NCI-H187 treated with DMSO at 0.1 percent for 48 hours (cell line): ENCODE measurements at regions not wholly inside any gene's neighbourhood (a gene's known extent, or its start where the extent isn't known, plus 50 kb on each side); places are given as distances from the start of the nearest gene placed in this dataset.

Source experiments
- DNase-seq: peaks from one replicate; lab custom pipeline; 2025; lab: John Stamatoyannopoulos, UW

DNA sequence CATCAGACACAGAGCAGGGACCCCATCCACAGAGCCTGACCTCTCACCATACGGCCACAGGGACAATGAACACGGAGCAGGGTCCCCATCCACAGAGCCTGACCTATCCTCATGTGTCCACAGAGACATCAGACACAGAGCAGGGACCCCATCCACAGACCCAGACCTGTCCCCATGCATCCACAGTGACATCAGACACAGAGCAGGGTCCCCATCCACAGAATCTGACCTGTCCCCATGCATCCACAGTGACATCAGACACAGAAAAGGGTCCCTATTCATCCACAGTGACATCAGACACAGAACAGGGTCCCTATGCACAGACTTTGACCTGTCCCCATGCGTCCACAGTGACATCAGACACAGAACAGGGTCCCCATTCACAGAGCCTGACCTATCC lies 325.1 kb upstream of the RAB6C start:
- no peak for DNase-seq

DNA sequence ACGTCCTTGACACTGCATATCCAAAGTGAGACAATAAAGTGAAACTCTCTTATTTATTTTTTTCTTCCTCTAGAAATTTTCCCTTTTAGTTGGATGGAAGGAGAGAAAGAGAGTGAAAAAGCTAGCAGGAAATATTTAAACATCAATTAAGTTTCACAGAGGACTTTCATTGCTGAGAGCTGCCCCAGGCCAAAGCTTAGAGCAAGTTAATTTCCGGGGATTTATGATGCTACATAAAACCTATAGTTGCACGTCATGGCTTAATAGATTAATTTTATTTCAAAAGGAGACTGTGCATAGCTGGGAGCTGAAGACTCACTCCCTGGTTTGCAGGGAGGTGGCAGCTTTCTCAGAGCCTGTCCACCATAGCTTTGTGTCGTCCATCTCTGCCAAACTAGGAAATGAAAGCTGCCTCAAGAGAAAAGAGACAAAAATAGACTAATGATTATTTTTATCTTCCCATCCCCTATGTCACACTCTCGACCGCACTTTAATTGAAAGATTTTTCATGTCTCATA lies 323.3 kb upstream of the RAB6C start:
- no peak for DNase-seq

DNA sequence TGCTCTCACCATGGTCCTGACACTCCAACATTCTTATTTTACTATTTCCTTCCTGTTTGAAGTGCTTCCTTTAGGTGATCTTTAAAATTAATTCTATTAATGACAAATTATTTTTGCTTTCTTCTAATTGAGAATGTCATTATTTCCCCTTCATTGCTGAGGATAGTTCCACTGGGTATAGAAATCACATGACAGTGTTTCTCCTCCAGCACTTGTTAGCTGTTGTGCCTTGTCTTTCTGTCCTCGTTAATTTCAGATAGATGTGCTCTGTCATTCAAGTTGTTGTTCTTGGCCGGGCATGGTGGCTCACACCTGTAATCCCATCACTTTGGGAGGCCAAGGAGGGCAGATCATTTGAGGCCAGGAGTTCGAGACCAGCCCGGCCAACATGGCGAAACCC lies 321.0 kb upstream of the RAB6C start:
- no peak for DNase-seq

GRCh38 chr2:129661935-129662334 lies 317.5 kb upstream of the RAB6C start:
- no peak for DNase-seq

- DNase-seq = no peak
Measured at GRCh38 chr2:129667577-129667976, 311.9 kb upstream of the RAB6C start.

DNA sequence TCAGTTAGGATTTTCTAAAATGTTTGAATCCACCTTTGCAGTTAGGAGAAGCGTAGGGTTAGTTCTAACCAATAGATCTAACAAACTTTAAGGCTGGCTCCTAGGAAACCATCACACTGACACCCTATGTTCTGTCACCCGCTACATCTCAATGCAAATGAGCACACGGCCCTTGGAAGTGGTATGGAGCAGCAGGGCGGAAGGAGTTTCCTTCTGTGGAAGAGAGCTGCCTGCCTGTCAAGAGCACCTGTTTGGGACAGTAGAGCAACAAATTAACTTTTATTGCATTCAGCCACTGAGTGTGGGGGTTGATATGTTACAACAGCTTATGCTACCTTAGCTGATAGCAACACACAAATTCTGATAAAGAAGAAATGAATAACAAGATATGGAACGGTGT lies 306.9 kb upstream of the RAB6C start:
- no peak for DNase-seq

GRCh38 chr2:129673234-129673633 lies 306.2 kb upstream of the RAB6C start:
- DNase-seq = no peak

DNA sequence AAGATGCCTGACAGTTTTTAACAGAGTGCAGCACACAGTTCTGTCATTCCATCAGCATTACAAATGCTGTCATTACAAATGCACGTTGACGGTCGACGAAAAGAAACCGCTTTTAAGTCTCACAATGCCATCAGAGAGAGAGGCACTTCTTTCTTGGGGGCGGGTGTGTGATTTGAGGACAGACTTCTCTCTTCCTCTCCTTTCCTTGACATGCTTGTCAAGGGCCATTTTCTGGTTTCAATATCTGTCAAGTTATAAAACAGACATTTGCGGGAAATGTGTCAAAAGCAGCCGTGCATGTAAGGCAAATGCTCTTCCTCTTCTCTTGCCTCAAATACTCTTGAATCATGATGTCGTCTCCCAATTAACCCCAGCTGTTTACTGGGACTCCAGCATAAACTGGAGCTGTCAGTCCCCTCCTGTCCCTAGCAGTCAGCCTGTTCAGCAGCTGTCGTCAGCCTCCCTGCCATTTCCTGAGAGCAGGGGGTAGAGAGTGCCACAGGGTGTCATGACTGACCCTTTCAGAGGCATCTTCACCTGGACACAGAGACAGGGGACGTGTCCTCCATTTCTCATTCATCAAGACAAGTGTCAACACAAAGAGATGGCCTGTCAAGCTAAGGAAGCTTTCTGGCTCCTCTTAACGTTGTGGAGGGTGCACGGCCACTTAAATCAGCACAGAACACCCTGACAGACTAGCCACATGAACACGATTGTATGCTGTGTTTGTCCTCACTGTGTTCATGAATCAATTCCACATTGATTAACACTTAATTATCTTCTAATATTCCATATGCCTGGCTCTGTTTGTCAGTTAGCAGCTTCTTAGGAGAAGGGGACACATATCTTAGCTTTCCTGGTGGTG lies 305.4 kb upstream of the RAB6C start:
- DNase-seq = peak; percentile 5

- DNase-seq = no peak
Measured at GRCh38 chr2:129678751-129679150, 300.7 kb upstream of the RAB6C start.

- DNase-seq = no peak
Measured at GRCh38 chr2:129681788-129682187, 297.7 kb upstream of the RAB6C start.

GRCh38 chr2:129689653-129690448 lies 289.6 kb upstream of the RAB6C start:
- no peak for DNase-seq

DNA sequence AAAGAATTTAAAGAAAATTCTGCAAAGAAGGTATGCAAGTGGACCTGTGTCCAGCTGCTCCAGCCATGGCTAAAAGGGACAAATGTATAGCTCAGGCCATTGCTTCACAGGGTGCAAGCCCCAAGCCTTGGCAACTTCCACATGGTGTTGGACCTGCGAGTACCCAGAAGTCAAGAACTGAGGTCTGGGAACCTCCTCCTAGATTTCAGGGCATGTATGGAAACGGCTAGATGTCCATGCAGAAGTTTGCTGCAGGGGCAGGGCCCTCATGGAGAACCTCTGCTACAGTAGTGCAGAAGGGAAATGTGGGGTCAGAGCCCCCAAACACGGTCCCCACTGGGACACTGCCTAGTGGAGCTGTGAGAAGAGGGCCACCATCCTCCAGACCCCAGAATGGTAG lies 284.0 kb upstream of the RAB6C start:
- no peak for DNase-seq

DNA sequence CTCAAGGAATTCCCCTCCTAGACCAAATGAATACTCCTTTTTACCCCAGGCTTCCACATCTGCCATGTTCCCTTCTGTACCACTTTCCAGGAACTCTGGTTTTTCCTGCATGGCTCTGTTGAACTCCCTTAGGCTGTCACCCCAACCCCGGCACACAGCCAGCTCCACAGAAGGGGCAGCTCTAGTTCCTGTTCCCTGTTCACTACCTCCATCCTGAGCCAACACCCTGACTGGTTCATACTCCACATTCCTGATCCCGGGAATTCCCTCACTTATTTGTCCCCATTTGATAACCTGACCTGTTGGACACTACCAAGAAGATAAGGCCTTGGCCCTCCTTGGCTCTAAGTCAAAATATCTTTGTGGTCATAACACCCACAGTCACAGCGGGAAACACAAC lies 280.9 kb upstream of the RAB6C start:
- DNase-seq = no peak

DNA sequence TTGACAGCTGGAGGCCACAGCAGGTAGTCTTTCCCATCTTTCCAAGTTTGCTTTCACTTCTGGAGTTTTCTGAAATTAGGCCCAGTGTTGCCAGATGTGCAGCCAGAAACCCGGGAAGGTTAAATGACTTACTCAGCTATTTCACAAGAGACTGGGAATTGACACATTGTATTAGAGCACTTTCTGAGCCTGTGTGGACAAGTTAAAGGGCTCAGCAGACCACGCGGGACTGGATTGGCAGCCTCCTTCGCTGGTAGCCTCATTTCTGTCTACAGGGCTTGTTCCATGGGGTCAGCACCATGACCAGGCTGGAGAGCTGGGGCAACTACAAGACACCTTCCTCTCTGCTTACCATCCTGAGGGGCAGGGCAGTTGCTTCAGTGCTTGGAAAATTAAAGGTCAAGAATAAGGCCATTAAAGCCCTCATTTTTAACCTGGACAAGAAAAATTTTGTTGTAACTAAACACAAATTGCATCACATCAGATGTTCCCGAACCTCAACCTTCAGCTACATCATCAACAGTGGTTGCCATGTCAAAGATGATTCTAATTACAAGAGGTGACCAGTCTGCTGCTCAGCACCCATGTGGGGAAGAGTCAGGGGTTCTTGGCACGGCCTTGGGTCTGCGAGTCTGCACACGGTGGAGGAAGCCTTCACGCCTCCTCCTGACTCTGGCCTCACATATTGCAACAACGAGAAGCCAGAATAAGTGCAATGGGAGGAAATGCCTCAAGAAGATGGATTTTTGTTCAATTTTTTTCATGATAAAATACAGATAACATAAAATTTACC lies 279.5 kb upstream of the RAB6C start:
- DNase-seq = no peak

GRCh38 chr2:129702416-129703176 lies 276.9 kb upstream of the RAB6C start:
- no peak for DNase-seq

DNA sequence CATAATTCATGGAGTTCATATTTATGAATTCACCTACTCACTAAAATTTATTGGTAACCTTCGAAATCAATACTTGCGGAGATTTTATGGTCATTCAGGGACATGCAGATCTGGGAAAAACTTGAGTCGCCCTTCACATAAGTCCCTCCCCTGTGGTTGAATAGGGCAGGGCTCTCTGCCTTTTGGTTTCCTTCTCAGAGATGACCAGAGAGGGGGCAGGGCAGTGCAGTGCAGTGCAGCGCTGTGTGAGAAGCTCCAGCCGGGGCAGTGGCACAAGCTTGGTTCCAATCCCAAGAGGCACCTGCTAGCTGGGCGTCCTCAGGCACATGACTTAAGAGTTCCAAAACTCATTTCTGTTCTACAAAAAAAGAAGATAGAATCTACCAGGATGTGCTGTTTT lies 274.4 kb upstream of the RAB6C start:
- no peak for DNase-seq

DNA sequence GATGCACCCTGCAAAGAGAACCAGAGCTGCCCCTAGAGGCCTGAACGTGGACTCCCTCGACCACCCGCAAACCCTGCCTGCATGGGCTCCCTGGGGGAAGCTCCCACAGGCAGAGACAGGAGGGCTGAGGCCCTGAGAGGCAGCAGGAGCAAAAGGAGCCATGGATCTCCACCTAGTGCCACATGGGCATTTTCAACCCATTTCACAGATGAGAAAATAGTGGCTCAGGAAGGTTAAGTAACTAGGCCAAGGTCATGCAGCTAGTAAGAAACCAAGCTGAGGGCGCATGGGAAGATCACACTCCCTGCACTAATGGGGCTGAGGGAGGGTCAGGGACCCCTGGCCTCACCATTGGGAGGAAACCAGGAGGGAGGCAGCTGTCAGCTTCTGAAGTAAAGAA lies 271.7 kb upstream of the RAB6C start:
- no peak for DNase-seq

- no peak for DNase-seq
Measured at GRCh38 chr2:129708221-129708967, 271.1 kb upstream of the RAB6C start.

GRCh38 chr2:129709001-129709955 lies 270.2 kb upstream of the RAB6C start:
- DNase-seq = no peak
